Endodermal cell (in vitro differentiated cells): ENCODE measurements at regions not wholly inside any gene's neighbourhood (a gene's known extent, or its start where the extent isn't known, plus 50 kb on each side); places are given as distances from the start of the nearest gene placed in this dataset.
A peak's percentile ranks its signal among the peaks of the same experiment; 100 is the strongest.

Source experiments
- DNase-seq: peaks from one replicate; pipeline ENCODE4 v3.0.0-alpha.2; 2017
- H3K27ac ChIP-seq: 2 replicates; pipeline ENCODE4 v1.5.1; 2013; ENCODE audit warnings: mild to moderate bottlenecking, low read depth, low read length, moderate library complexity
- H3K27me3 ChIP-seq: 2 replicates; pipeline ENCODE4 v1.6.1; 2013; ENCODE audit warnings: mild to moderate bottlenecking, low read length, moderate library complexity; ENCODE audit not compliant: insufficient read depth, control insufficient read depth, poor library complexity, severe bottlenecking
- H3K36me3 ChIP-seq: 2 replicates; pipeline ENCODE4 v1.7.0; 2013; ENCODE audit warnings: mild to moderate bottlenecking, low read length, moderate library complexity; ENCODE audit not compliant: control insufficient read depth, insufficient read depth
- H3K4me1 ChIP-seq: one replicate; pipeline ENCODE4 v1.7.0; 2013; ENCODE audit warnings: low read length; ENCODE audit not compliant: control insufficient read depth, insufficient read depth
- H3K4me3 ChIP-seq: 2 replicates; pipeline ENCODE4 v1.5.1; 2013; ENCODE audit warnings: mild to moderate bottlenecking, low read length, moderate library complexity
- H3K9ac ChIP-seq: 2 replicates; pipeline ENCODE4 v1.6.1; 2013; ENCODE audit warnings: mild to moderate bottlenecking, low read length, moderate library complexity; ENCODE audit not compliant: poor library complexity, severe bottlenecking; ENCODE audit errors: extremely low read depth
- H3K9me3 ChIP-seq: 2 replicates; pipeline ENCODE4 v1.6.1; 2013; ENCODE audit warnings: mild to moderate bottlenecking, low read length, moderate library complexity; ENCODE audit not compliant: control insufficient read depth
- H3K27ac Mint-ChIP-seq: 2 replicates; pipeline ENCODE4 v1.8.0; 2020; ENCODE audit warnings: mixed read lengths
- H3K27me3 Mint-ChIP-seq: 2 replicates; pipeline ENCODE4 v1.8.0; 2021; ENCODE audit warnings: mild to moderate bottlenecking, mixed read lengths; ENCODE audit not compliant: insufficient read depth
- H3K36me3 Mint-ChIP-seq: 2 replicates; pipeline ENCODE4 v1.8.0; 2020; ENCODE audit warnings: low read depth, mixed read lengths
- H3K4me1 Mint-ChIP-seq: 2 replicates; pipeline ENCODE4 v1.8.0; 2020; ENCODE audit warnings: mixed read lengths
- H3K4me3 Mint-ChIP-seq: 2 replicates; pipeline ENCODE4 v1.8.0; 2020; ENCODE audit warnings: mild to moderate bottlenecking, moderate library complexity, mixed read lengths
- H3K9me3 Mint-ChIP-seq: 2 replicates; pipeline ENCODE4 v1.8.0; 2020; ENCODE audit warnings: mild to moderate bottlenecking, mixed read lengths
- CTCF ChIP-seq: fragments of 200-600 bp; sonication (generic); conservative IDR thresholded peaks from 2 replicates; pipeline ENCODE4 v1.5.0; 2021; ENCODE audit warnings: antibody characterized with exemption, mild to moderate bottlenecking
- WGBS, 2 experiments: methylation state at CpG; one replicate each; pipeline versions ENCODE4 v1.1.5 to v1.1.7; 2013; ENCODE audit warnings: missing lambda C conversion rate in 2 of 2, mixed read lengths in 1 of 2; ENCODE audit not compliant: insufficient coverage in 1 of 2, insufficient read length in 1 of 2; 5-methylcytosine and 5-hydroxymethylcytosine counted together

GRCh38 chr10:105770524-105771212, 1129.6 kb downstream of the SORCS3 start:
- H3K9me3 Mint-ChIP-seq, result no peaks in the 10 kb centered on the region
- H3K9me3 ChIP-seq, result no peaks in the 10 kb centered on the region
- no peak overlapping the region for H3K9ac ChIP-seq
- TF ChIP-seq CTCF, result no peak
- DNase-seq, result peak; percentile 52
- no peaks in the 10 kb centered on the region for H3K27me3 ChIP-seq
- H3K27ac ChIP-seq, result no peak overlapping the region
- no peaks in the 10 kb centered on the region for H3K36me3 ChIP-seq
- H3K4me3 ChIP-seq, result no peak overlapping the region
- WGBS, 2 experiments, result 69 to 75% methylated on average over 2 of the region's 2 CpGs
- peaks cover 6% of the 10 kb centered on the region for H3K4me1 ChIP-seq
- H3K27me3 Mint-ChIP-seq, result peaks cover 4% of the 10 kb centered on the region
- H3K36me3 Mint-ChIP-seq, result no peaks in the 10 kb centered on the region
- H3K27ac Mint-ChIP-seq, result no peak overlapping the region
- H3K4me3 Mint-ChIP-seq, result no peak overlapping the region
- peaks cover 23% of the 10 kb centered on the region for H3K4me1 Mint-ChIP-seq

- no peak for TF ChIP-seq CTCF
- Mint-ChIP-seq H3K27ac (no peak overlapping the region), H3K9me3 (no peaks in the 10 kb centered on the region), H3K36me3 (no peaks in the 10 kb centered on the region), H3K4me3 (no peak overlapping the region), H3K4me1 (peaks cover 23% of the 10 kb centered on the region), H3K27me3 (peaks cover 11% of the 10 kb centered on the region)
- H3K36me3 ChIP-seq, result no peaks in the 10 kb centered on the region
- no peak overlapping the region for H3K27ac ChIP-seq
- DNase-seq, result peak; percentile 52
- no peak overlapping the region for H3K4me3 ChIP-seq
- no peaks in the 10 kb centered on the region for H3K27me3 ChIP-seq
- H3K9ac ChIP-seq, result no peak overlapping the region
- WGBS, 2 experiments, result 83% methylated on average over 5 to 6 of the region's 6 CpGs
- peaks cover 6% of the 10 kb centered on the region for H3K4me1 ChIP-seq
- no peaks in the 10 kb centered on the region for H3K9me3 ChIP-seq
These were observed 1128.4 kb downstream of the SORCS3 start for GRCh38 chr10:105769248-105770184.

- Mint-ChIP-seq H3K27me3 (peaks cover 19% of the 10 kb centered on the region), H3K27ac (no peak overlapping the region), H3K36me3 (no peaks in the 10 kb centered on the region), H3K4me3 (no peak overlapping the region), H3K4me1 (peaks cover 14% of the 10 kb centered on the region), H3K9me3 (no peaks in the 10 kb centered on the region)
- 88 to 100% methylated on average over 2 of the region's 2 CpGs for WGBS, 2 experiments
- Histone ChIP-seq H3K27me3 (no peaks in the 10 kb centered on the region), H3K9ac (no peak overlapping the region), H3K4me1 (no peaks in the 10 kb centered on the region), H3K9me3 (no peaks in the 10 kb centered on the region), H3K36me3 (no peaks in the 10 kb centered on the region), H3K27ac (no peak overlapping the region), H3K4me3 (no peak overlapping the region)
- no peak for TF ChIP-seq CTCF
- no peak for DNase-seq
These were observed 1122.5 kb downstream of the SORCS3 start for GRCh38 chr10:105763611-105764010.
